ENCODE measurements at regions not wholly inside any gene's neighbourhood (a gene's known extent, or its start where the extent isn't known, plus 50 kb on each side); places are given as distances from the start of the nearest gene placed in this dataset.

- TF ChIP-seq MYNN (CRISPR knock-in tag; IDR thresholded peaks at IDR 0.05; ENCODE audit: low read depth) (no peak), SP2 (CRISPR knock-in tag; IDR thresholded peaks at IDR 0.05) (no peak)
These were observed 875.4 kb downstream of the MCTP2 start (continued) for GRCh38 chr15:95106801-95107200.

GRCh38 chr15:95108673-95109072 is 877.3 kb downstream of the MCTP2 start:
- 23% methylated on average over 3 of the region's 3 CpGs for WGBS (ENCODE audit: low lambda C conversion rate)
- no peaks in the 10 kb centered on the region for H3K36me3 ChIP-seq (replicated peaks in 1 of 2; ENCODE audit: control insufficient read depth in 1 of 2, insufficient read depth in 2 of 2, low read length in 2 of 2)
- no peak for DNase-seq (ENCODE audit: low spot score)
- in situ Hi-C loops (cut with HindIII; ENCODE audit: extremely low pct_ligation_motif_present, low pct_unique_long_range_greater_than_20kb) (no loop called here), intact Hi-C loops (cut with micrococcal nuclease; ENCODE audit: unreplicated experiment) (no loop called here)
- no TSS peak for BruUV-seq (replicated peaks)
- no peaks in the 10 kb centered on the region for H3K27me3 ChIP-seq (ENCODE audit: control insufficient read depth in 1 of 2, insufficient read depth in 2 of 2, low read length in 2 of 2)
- H3K79me2 ChIP-seq (ENCODE audit: insufficient read depth, low read length): no peaks in the 10 kb centered on the region
- H3K4me1 ChIP-seq (ENCODE audit: insufficient read depth, low read length): no peaks in the 10 kb centered on the region
- no peak for FAIRE-seq
- no peak overlapping the region for H3K4me3 ChIP-seq (replicated peaks in 1 of 3; ENCODE audit: insufficient read depth in 1 of 3, low read depth in 2 of 3, low read length in 3 of 3)
- TF ChIP-seq ZNF468 (CRISPR knock-in tag; IDR thresholded peaks at IDR 0.05) (no peak), ZNF44 (CRISPR knock-in tag; IDR thresholded peaks at IDR 0.05) (no peak), RBFOX2 (IDR thresholded peaks at IDR 0.05; ENCODE audit: low read depth, low read length) (no peak), BRD4 (CRISPR knock-in tag; IDR thresholded peaks at IDR 0.05) (no peak), ZNF329 (CRISPR knock-in tag; IDR thresholded peaks at IDR 0.05; ENCODE audit: low read depth) (no peak), ZNF33B (CRISPR knock-in tag; IDR thresholded peaks at IDR 0.05) (no peak)
- ChIA-PET POLR2A (no interaction called here), CTCF (ENCODE audit: low intra/inter-chr PET ratio, low total read pairs) (no interaction called here)
- H3K4me2 ChIP-seq (ENCODE audit: low read depth, low read length): no peak overlapping the region
- H3K27ac ChIP-seq (ENCODE audit: extremely low read length, insufficient read depth, low read length): no peak overlapping the region
- ATAC-seq: no peak
- peaks cover 90% of the 10 kb centered on the region for H3K9me3 ChIP-seq (ENCODE audit: low read length)
- H3K9ac ChIP-seq (ENCODE audit: insufficient read depth, low read depth, low read length): no peak overlapping the region
- no peaks in the 10 kb centered on the region for H4K20me1 ChIP-seq (ENCODE audit: insufficient read depth, low read length)
- no peak overlapping the region for H2AFZ ChIP-seq (ENCODE audit: low read length)

GRCh38 chr15:95111969-95112368 is 880.6 kb downstream of the MCTP2 start:
- intact Hi-C loops (cut with micrococcal nuclease; ENCODE audit: unreplicated experiment) (no loop called here), in situ Hi-C loops (cut with HindIII; ENCODE audit: extremely low pct_ligation_motif_present, low pct_unique_long_range_greater_than_20kb) (no loop called here)
- ChIA-PET POLR2A (no interaction called here), CTCF (ENCODE audit: low intra/inter-chr PET ratio, low total read pairs) (no interaction called here)
- H3K4me3 ChIP-seq (replicated peaks in 1 of 3; ENCODE audit: insufficient read depth in 1 of 3, low read depth in 2 of 3, low read length in 3 of 3): no peak overlapping the region
- H3K9me3 ChIP-seq (ENCODE audit: low read length): peaks cover 80% of the 10 kb centered on the region
- ATAC-seq (no peak), FAIRE-seq (no peak), DNase-seq (ENCODE audit: low spot score) (no peak)
- no peaks in the 10 kb centered on the region for H3K4me1 ChIP-seq (ENCODE audit: insufficient read depth, low read length)
- H4K20me1 ChIP-seq (ENCODE audit: insufficient read depth, low read length): no peaks in the 10 kb centered on the region
- no peaks in the 10 kb centered on the region for H3K27me3 ChIP-seq (ENCODE audit: control insufficient read depth in 1 of 2, insufficient read depth in 2 of 2, low read length in 2 of 2)
- H3K79me2 ChIP-seq (ENCODE audit: insufficient read depth, low read length): no peaks in the 10 kb centered on the region
- no peak overlapping the region for H3K9ac ChIP-seq (ENCODE audit: insufficient read depth, low read depth, low read length)
- no peaks in the 10 kb centered on the region for H3K36me3 ChIP-seq (replicated peaks in 1 of 2; ENCODE audit: control insufficient read depth in 1 of 2, insufficient read depth in 2 of 2, low read length in 2 of 2)
- H2AFZ ChIP-seq (ENCODE audit: low read length): no peak overlapping the region
- H3K27ac ChIP-seq (ENCODE audit: extremely low read length, insufficient read depth, low read length): no peak overlapping the region
- H3K4me2 ChIP-seq (ENCODE audit: low read depth, low read length): no peak overlapping the region
- no TSS peak for BruUV-seq (replicated peaks)
- WGBS (ENCODE audit: low lambda C conversion rate): 35% methylated on average over 5 of the region's 5 CpGs
- no peak for TF ChIP-seq BORCS8-MEF2B (CRISPR knock-in tag; IDR thresholded peaks at IDR 0.05)
- no peak for TF ChIP-seq MEIS2 (CRISPR knock-in tag; IDR thresholded peaks at IDR 0.05)
- TF ChIP-seq LCORL (IDR thresholded peaks at IDR 0.05): no peak
- no peak for TF ChIP-seq LCORL (CRISPR knock-in tag; IDR thresholded peaks at IDR 0.05)
- no peak for TF ChIP-seq HOMEZ (CRISPR knock-in tag; IDR thresholded peaks at IDR 0.05; ENCODE audit: low read depth)
- TF ChIP-seq ZNF362 (CRISPR knock-in tag; IDR thresholded peaks at IDR 0.05; ENCODE audit: borderline replicate concordance): no peak
